ENCODE measurements at regions not wholly inside any gene's neighbourhood (a gene's known extent, or its start where the extent isn't known, plus 50 kb on each side); places are given as distances from the start of the nearest gene placed in this dataset.

DNA sequence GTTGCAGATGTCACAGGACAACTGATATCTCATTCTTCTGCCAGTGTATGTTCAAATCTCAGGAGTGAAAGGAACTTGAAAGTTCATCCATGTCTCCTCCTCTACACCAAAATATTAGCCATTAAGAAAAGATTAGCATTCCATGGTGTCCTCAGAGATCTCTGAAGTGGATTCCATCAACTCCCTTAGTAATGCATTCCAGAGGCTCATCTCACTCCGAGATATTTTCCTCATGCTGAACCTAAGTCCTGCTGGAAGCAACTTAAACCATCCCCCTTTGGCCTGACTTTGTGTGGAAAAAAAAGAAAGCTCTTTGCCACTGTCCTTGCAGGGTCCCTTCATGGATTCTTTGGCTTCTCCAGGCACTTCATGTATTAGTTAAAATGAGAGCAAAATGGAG, 155.7 kb upstream of the ZNF462 start:
- no peak overlapping the region for H3K9ac ChIP-seq (ENCODE audit: low read depth, low read length, poor library complexity, severe bottlenecking)
- TF ChIP-seq EZH2phosphoT487 (IDR thresholded peaks at IDR 0.05; ENCODE audit: borderline replicate concordance), result no peak
- TF ChIP-seq, protein P1, sequence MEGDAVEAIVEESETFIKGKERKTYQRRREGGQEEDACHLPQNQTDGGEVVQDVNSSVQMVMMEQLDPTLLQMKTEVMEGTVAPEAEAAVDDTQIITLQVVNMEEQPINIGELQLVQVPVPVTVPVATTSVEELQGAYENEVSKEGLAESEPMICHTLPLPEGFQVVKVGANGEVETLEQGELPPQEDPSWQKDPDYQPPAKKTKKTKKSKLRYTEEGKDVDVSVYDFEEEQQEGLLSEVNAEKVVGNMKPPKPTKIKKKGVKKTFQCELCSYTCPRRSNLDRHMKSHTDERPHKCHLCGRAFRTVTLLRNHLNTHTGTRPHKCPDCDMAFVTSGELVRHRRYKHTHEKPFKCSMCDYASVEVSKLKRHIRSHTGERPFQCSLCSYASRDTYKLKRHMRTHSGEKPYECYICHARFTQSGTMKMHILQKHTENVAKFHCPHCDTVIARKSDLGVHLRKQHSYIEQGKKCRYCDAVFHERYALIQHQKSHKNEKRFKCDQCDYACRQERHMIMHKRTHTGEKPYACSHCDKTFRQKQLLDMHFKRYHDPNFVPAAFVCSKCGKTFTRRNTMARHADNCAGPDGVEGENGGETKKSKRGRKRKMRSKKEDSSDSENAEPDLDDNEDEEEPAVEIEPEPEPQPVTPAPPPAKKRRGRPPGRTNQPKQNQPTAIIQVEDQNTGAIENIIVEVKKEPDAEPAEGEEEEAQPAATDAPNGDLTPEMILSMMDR (conservative IDR thresholded peaks at IDR 0.05; ENCODE audit: low read length), result no peak
- no peak overlapping the region for H2AFZ ChIP-seq (ENCODE audit: low read length)
- H3K9me2 ChIP-seq (replicated peaks; ENCODE audit: low read depth, low read length), result no peaks in the 10 kb centered on the region
- no peak overlapping the region for H3K4me3 ChIP-seq (ENCODE audit: low read length, poor library complexity, severe bottlenecking)
- no peak overlapping the region for H3K4me2 ChIP-seq (ENCODE audit: low read depth, low read length, poor library complexity, severe bottlenecking)
- H3K4me1 ChIP-seq (ENCODE audit: insufficient read depth, low read length, poor library complexity, severe bottlenecking), result no peaks in the 10 kb centered on the region
- H3K27me3 ChIP-seq (ENCODE audit: insufficient read depth, low read length, poor library complexity, severe bottlenecking), result no peaks in the 10 kb centered on the region
- no peaks in the 10 kb centered on the region for H3F3A ChIP-seq (ENCODE audit: low read depth)
- H3K9me3 ChIP-seq (ENCODE audit: insufficient read depth, low read depth, low read length), result no peaks in the 10 kb centered on the region
- no peaks in the 10 kb centered on the region for H3K79me2 ChIP-seq (ENCODE audit: insufficient read depth, low read length)
- no peaks in the 10 kb centered on the region for H4K20me1 ChIP-seq (ENCODE audit: insufficient read depth, low read length, poor library complexity, severe bottlenecking)
- H3K36me3 ChIP-seq (ENCODE audit: insufficient read depth, low read length), result no peaks in the 10 kb centered on the region

DNA sequence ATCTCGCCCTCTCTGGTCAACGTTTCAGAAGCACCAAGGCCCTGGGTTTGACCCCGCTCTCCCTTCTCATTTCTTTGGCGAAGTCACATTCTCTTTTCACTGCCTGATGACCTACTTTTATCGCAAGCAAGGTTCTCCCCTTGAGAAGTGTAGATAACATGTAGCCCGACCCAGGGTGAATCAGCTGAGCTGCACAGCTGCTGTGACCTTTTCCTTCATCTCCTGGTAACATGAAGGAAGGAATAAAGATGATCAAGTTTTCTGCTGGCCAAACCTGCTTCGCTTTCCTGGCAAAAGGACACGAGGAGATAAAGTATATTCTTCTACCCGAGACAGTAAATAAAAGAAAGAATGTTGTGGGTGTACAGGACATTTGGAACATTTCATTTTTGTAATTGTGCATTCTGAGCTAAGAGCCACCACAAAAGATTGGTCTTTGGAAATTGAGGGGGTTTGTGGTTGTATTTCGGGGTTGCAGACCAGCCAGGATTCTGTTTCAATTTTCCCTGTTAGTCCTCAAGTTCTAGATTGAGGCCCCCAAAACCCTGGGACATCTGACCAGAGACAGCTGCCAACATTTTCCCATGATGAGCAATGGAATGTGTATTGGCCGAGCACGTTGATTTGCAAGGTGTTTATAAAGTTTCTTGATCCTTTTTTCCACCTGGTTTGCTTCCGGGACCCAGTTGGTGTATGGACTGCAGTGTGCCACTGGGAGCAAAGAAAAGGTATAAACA, 155.1 kb upstream of the ZNF462 start:
- no peak for TF ChIP-seq EZH2phosphoT487 (IDR thresholded peaks at IDR 0.05; ENCODE audit: borderline replicate concordance)
- TF ChIP-seq, protein P1 (conservative IDR thresholded peaks at IDR 0.05; ENCODE audit: low read length), result no peak
- no peak overlapping the region for H3K9ac ChIP-seq (ENCODE audit: low read depth, low read length, poor library complexity, severe bottlenecking)
- H3K79me2 ChIP-seq (ENCODE audit: insufficient read depth, low read length), result no peaks in the 10 kb centered on the region
- H3F3A ChIP-seq (ENCODE audit: low read depth), result no peaks in the 10 kb centered on the region
- H3K4me1 ChIP-seq (ENCODE audit: insufficient read depth, low read length, poor library complexity, severe bottlenecking), result no peaks in the 10 kb centered on the region
- no peak overlapping the region for H3K4me2 ChIP-seq (ENCODE audit: low read depth, low read length, poor library complexity, severe bottlenecking)
- no peak overlapping the region for H2AFZ ChIP-seq (ENCODE audit: low read length)
- H3K9me2 ChIP-seq (replicated peaks; ENCODE audit: low read depth, low read length), result no peaks in the 10 kb centered on the region
- no peaks in the 10 kb centered on the region for H3K9me3 ChIP-seq (ENCODE audit: insufficient read depth, low read depth, low read length)
- no peak overlapping the region for H3K4me3 ChIP-seq (ENCODE audit: low read length, poor library complexity, severe bottlenecking)
- no peaks in the 10 kb centered on the region for H4K20me1 ChIP-seq (ENCODE audit: insufficient read depth, low read length, poor library complexity, severe bottlenecking)
- H3K36me3 ChIP-seq (ENCODE audit: insufficient read depth, low read length), result no peaks in the 10 kb centered on the region
- H3K27me3 ChIP-seq (ENCODE audit: insufficient read depth, low read length, poor library complexity, severe bottlenecking), result no peaks in the 10 kb centered on the region

DNA sequence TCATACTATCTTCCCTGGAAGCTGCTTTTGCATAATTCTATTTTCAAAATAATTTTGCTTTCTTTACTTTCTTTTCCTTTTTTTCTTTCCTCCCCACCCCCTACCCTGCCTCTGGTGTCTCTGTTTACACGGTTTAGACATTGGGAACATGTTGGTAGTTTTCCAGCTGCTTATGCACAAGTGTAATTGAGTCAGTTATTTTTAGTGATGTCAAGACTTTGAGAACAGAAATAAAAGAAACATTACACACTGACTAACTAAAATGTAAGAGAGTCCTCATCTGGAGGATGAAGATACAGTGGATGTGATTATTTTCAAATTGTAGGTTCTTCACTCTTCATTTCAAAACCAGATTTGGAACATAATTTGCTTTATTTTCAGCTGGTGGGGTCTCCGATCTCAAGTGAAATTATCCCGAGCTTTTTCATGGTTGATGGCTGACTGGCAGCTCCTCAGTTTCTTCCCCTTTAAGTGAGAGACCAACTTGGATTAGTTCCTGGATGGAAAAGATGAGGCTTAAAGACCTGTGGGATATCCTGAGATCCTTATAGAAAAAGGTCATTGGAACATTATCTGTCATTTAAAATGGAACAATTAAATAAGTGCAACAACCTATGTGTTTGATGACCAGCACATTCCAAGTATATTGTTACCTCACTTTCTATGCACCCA, 154.4 kb upstream of the ZNF462 start:
- TF ChIP-seq EZH2phosphoT487 (IDR thresholded peaks at IDR 0.05; ENCODE audit: borderline replicate concordance), result no peak
- TF ChIP-seq, protein P1 (conservative IDR thresholded peaks at IDR 0.05; ENCODE audit: low read length), result no peak
- Histone ChIP-seq H3K27me3 (ENCODE audit: insufficient read depth, low read length, poor library complexity, severe bottlenecking) (no peaks in the 10 kb centered on the region), H3K79me2 (ENCODE audit: insufficient read depth, low read length) (no peaks in the 10 kb centered on the region), H3K36me3 (ENCODE audit: insufficient read depth, low read length) (no peaks in the 10 kb centered on the region), H3K4me1 (ENCODE audit: insufficient read depth, low read length, poor library complexity, severe bottlenecking) (no peaks in the 10 kb centered on the region), H3K4me2 (ENCODE audit: low read depth, low read length, poor library complexity, severe bottlenecking) (no peak overlapping the region), H3K9ac (ENCODE audit: low read depth, low read length, poor library complexity, severe bottlenecking) (no peak overlapping the region), H3K9me2 (replicated peaks; ENCODE audit: low read depth, low read length) (no peaks in the 10 kb centered on the region), H3F3A (ENCODE audit: low read depth) (no peaks in the 10 kb centered on the region), H3K9me3 (ENCODE audit: insufficient read depth, low read depth, low read length) (no peaks in the 10 kb centered on the region), H4K20me1 (ENCODE audit: insufficient read depth, low read length, poor library complexity, severe bottlenecking) (no peaks in the 10 kb centered on the region), H2AFZ (ENCODE audit: low read length) (no peak overlapping the region), H3K4me3 (ENCODE audit: low read length, poor library complexity, severe bottlenecking) (no peak overlapping the region)

All from Loucy (cell line).